GM19455 (cell line): ENCODE measurements at regions not wholly inside any gene's neighbourhood (a gene's known extent, or its start where the extent isn't known, plus 50 kb on each side); places are given as distances from the start of the nearest gene placed in this dataset.
"Not testable (repeated sequence)": the region's sequence is repeated elsewhere in the genome, so short reads cannot be mapped to it uniquely, and the experiment has no call there.

ENCODE experiments used
- ATAC-seq: cut with Tn5 transposase; IDR thresholded peaks from one replicate; pipeline ENCODE4 v1.9.1; 2021; ENCODE audit not compliant: unreplicated experiment

DNA sequence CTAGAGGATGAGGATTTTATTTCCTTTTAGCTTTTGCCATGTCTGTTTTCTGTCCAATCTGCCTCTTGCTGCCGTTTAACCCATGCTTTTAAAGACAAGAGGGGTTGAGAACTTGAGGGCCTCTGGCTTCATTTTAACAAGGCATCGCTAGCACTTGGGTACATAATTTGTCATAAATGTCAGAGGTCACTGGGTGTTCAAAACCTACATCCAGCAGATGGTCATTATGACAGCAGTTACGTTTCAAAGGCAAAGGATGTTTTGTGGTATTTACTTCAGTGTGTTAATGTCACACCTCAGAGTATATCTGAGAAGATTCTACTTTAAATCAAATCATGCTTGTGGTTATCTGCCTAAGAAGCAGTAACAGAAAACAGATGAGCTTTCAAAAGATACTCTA lies 918.3 kb downstream of the NR2F1-AS1 start:
- ATAC-seq: no peak

- no peak for ATAC-seq
Observed at GRCh38 chr5:92659246-92659645, 921.8 kb downstream of the NR2F1-AS1 start.

DNA sequence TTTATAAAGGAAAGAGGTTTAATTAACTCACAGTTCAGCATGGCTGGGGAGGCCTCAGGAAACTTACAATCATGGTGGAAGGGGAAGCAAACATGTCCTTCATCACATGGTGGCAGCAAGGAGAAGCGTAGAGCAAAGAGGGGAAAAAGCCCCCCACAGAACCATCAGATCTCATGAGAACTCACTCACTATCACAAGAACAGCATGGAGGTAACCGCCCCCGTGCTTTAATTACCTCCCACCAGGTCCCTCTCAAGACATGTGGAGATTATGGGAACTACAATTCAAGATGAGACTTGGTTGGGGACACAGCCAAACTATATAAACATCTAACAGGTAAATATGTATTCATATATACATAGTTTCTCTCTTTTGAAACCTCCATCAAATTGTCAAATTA lies 926.4 kb downstream of the NR2F1-AS1 start:
- ATAC-seq: not testable (repeated sequence)

- ATAC-seq: no peak
Observed at GRCh38 chr5:92653730-92654461, 927.1 kb downstream of the NR2F1-AS1 start.

DNA sequence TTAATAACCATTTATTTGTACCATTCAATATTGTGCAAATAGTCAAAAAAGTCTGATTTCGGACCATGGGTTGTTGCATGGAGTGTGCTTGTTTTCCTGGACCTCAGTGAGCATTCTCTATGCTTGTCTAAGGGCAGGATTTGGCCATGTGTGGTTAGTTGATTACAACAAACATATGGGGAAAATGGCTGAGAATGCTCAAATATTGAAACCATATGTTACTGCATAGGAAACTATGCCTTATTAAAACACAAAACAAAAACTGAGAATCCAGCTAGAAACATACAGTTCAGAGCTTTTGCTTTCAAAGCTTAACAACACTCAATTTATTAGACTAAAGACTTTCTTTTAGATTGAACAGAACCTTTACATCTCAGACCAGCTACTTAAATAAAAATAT lies 928.3 kb downstream of the NR2F1-AS1 start:
- ATAC-seq: no peak

GRCh38 chr5:92644266-92644886 lies 936.6 kb downstream of the NR2F1-AS1 start:
- ATAC-seq: no peak

- no peak for ATAC-seq
Observed at GRCh38 chr5:92641031-92641962, 939.7 kb downstream of the NR2F1-AS1 start.

DNA sequence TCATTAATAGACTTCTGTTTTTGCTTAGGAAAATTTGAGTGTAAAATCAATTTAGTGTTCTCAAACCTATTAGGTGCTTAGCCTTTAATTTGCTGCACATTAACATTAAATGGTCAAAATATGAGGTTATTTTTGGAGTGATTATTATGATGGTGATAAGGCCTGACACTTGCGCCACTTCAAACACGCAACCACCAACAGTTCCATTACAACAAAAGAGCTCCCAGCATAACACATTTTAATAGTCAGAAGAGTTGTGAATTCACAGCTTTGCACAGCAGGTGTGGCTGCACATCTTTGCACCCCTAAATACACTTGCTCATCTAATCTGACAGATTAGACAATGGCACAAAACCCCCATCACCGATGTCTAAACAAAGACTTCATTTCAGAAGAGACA lies 940.7 kb downstream of the NR2F1-AS1 start:
- ATAC-seq: no peak

DNA sequence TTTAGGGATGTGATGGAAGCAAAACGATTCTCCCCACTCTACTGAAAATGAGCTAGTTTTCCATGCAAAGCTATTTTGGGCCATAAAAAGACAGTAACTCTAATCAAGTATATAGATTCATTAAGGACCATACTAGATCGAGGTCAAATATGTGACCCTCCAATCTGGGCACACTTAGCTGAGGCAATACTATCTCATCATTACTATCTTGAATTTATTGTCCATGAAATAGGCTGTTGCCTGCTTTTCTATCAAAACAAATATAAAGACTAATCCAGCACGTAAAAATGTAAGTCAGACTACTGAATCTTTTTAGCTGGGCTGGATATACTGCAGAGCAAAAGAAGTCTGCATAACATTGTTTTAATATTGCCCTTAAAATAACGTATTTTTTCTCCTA lies 943.1 kb downstream of the NR2F1-AS1 start:
- no peak for ATAC-seq

GRCh38 chr5:92637247-92637646 lies 943.8 kb downstream of the NR2F1-AS1 start:
- no peak for ATAC-seq

DNA sequence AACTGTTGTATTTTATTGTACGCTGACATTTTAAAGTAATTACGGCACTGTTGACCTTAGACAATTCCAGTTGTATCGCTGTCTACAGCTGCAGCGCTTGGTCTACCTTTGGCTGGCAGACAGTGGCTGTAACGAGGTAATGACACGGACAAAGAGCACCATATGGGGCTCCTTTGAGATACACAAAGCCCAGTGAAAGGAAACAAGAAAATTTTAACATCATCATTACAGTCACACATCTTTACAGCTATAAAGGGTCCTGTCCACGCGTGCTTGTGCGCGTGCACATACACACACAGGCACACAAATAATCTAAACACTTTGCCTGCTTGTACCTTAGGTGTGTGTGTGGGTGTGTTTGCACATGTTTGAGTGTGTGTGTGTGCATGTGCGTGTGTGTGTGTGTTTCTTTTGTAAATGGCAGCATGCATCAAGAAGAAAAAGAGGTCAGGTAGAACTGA lies 946.0 kb downstream of the NR2F1-AS1 start:
- ATAC-seq: no peak

DNA sequence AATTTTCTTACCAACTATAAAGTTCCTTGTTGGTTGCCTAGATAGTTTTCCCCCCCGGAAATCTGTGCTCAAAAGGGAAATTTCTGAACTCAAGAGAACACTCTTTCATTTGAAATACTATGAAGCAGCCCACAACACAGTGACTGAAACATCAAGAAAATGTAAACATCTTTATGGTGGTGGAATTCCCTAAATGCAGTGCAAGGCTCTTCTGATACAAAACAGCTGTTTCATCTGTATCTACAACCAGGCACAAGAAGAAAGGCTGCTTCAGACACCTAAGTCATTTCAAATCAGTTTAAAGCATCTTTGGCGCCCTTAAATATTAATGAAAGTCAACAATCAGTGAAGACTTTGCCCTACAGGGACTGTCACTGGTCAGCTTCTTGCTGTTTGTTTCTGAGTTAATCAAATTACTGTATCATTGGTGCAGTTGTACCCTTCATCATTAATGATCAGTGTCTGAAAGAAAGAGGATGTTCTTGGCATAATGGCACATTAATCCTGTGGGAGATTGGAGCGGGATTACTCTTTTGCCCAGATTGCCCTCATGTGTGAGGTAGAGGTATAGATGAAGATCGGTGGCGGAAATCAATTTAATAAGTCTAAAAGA lies 947.0 kb downstream of the NR2F1-AS1 start:
- no peak for ATAC-seq

- ATAC-seq: no peak
Observed at GRCh38 chr5:92633176-92633575, 947.8 kb downstream of the NR2F1-AS1 start.

GRCh38 chr5:92631237-92631701 lies 949.8 kb downstream of the NR2F1-AS1 start:
- ATAC-seq: not testable (repeated sequence)

GRCh38 chr5:92629574-92629973 lies 951.4 kb downstream of the NR2F1-AS1 start:
- no peak for ATAC-seq

GRCh38 chr5:92629000-92629399 lies 952.0 kb downstream of the NR2F1-AS1 start:
- ATAC-seq: no peak

- ATAC-seq: no peak
Observed at GRCh38 chr5:92627186-92627585, 953.8 kb downstream of the NR2F1-AS1 start.

GRCh38 chr5:92616085-92616484 lies 964.9 kb downstream of the NR2F1-AS1 start:
- no peak for ATAC-seq

- ATAC-seq: no peak
Observed at GRCh38 chr5:92613546-92613945, 967.5 kb downstream of the NR2F1-AS1 start.

GRCh38 chr5:92610435-92610834 lies 970.6 kb downstream of the NR2F1-AS1 start:
- not testable (repeated sequence) for ATAC-seq

DNA sequence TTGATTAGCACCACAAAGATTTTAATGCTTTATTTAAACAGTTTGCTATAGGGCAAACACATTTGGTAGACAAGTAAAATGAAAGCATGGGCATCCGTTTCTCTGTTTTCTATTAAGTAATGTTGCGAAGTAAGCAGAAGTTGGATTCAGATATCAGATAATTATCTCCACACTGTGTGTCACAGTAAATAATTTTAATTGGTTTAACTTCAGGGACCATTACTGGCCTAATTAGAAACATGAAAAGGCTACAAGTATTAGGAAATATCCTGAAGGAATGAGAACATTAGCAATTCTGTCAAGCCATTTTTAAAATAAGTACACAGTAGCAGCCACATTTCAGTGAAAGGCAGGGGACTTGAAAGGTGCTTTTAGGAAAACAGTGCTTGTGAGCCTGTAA lies 975.4 kb downstream of the NR2F1-AS1 start:
- ATAC-seq: no peak
